OCI-LY1 (cell line): ENCODE measurements at regions not wholly inside any gene's neighbourhood (a gene's known extent, or its start where the extent isn't known, plus 50 kb on each side); places are given as distances from the start of the nearest gene placed in this dataset.

Source experiments
- EZH2 ChIP-seq: fragments of 200-600 bp; sonication (generic), shearing (Covaris generic); IDR thresholded peaks from 2 replicates; pipeline ENCODE4 v1.8.0; 2017; ENCODE audit warnings: borderline replicate concordance, mixed run types, mild to moderate bottlenecking, antibody characterized with exemption, low read length, moderate library complexity, mixed read lengths
- TF ChIP-seq, protein P1 (sequence below): fragments of 200-600 bp; sonication (generic), shearing (Covaris generic); IDR thresholded peaks from 2 replicates; pipeline ENCODE4 v1.5.1; 2017; ENCODE audit warnings: mild to moderate bottlenecking, antibody characterized with exemption, low read length, moderate library complexity, mixed read lengths

DNA sequence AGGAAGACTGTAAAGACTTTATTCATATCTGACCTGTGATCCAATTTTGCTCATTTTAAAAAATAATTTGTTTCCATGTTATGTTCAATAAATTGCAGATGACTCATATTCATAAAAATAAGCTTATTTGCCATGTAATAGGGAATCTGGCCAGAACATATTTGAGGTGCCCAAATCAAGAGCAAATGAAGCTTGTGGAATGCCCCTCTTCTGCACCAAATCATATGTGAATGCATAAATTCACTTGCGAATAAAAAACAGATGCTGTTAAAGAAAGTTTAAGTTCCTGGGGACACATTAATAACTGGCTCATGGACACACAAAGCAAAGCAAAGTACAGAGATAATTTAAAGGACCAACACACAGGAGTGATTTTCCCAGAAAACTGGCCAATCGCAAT, 279.0 kb upstream of the CDH2 start:
- TF ChIP-seq EZH2, result no peak
- TF ChIP-seq, protein P1, sequence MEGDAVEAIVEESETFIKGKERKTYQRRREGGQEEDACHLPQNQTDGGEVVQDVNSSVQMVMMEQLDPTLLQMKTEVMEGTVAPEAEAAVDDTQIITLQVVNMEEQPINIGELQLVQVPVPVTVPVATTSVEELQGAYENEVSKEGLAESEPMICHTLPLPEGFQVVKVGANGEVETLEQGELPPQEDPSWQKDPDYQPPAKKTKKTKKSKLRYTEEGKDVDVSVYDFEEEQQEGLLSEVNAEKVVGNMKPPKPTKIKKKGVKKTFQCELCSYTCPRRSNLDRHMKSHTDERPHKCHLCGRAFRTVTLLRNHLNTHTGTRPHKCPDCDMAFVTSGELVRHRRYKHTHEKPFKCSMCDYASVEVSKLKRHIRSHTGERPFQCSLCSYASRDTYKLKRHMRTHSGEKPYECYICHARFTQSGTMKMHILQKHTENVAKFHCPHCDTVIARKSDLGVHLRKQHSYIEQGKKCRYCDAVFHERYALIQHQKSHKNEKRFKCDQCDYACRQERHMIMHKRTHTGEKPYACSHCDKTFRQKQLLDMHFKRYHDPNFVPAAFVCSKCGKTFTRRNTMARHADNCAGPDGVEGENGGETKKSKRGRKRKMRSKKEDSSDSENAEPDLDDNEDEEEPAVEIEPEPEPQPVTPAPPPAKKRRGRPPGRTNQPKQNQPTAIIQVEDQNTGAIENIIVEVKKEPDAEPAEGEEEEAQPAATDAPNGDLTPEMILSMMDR, result no peak
